GM23248 (cell line): ENCODE measurements at regions not wholly inside any gene's neighbourhood (a gene's known extent, or its start where the extent isn't known, plus 50 kb on each side); places are given as distances from the start of the nearest gene placed in this dataset.

ENCODE experiments used
- EZH2 ChIP-seq: fragments of 200-600 bp; sonication (generic); IDR thresholded peaks from 2 replicates; pipeline ENCODE4 v1.6.1; 2018; ENCODE audit warnings: antibody characterized with exemption, mild to moderate bottlenecking; ENCODE audit not compliant: insufficient read depth, poor library complexity, severe bottlenecking
- EZH2phosphoT487 ChIP-seq: fragments of 200-600 bp; sonication (generic); IDR thresholded peaks from 2 replicates; pipeline ENCODE4 v1.6.1; 2018; ENCODE audit warnings: antibody characterized with exemption, moderate library complexity, mild to moderate bottlenecking, low read depth; ENCODE audit not compliant: insufficient read depth

GRCh38 chr10:58925381-58925780 lies 251.1 kb upstream of the PHYHIPL start:
- TF ChIP-seq EZH2: no peak
- no peak for TF ChIP-seq EZH2phosphoT487
